Loucy (cell line): ENCODE measurements at regions not wholly inside any gene's neighbourhood (a gene's known extent, or its start where the extent isn't known, plus 50 kb on each side); places are given as distances from the start of the nearest gene placed in this dataset.

Source experiments
- CTCF ChIP-seq: fragments of 200-600 bp; sonication (generic); conservative IDR thresholded peaks from 2 replicates; pipeline ENCODE4 v1.5.1; 2014; ENCODE audit warnings: mild to moderate bottlenecking, antibody characterized with exemption, low read length
- EZH2phosphoT487 ChIP-seq: fragments of 200-600 bp; IDR thresholded peaks from 2 replicates; pipeline ENCODE4 v1.6.1; 2018; ENCODE audit warnings: antibody characterized with exemption, mild to moderate bottlenecking, moderate library complexity, borderline replicate concordance

DNA sequence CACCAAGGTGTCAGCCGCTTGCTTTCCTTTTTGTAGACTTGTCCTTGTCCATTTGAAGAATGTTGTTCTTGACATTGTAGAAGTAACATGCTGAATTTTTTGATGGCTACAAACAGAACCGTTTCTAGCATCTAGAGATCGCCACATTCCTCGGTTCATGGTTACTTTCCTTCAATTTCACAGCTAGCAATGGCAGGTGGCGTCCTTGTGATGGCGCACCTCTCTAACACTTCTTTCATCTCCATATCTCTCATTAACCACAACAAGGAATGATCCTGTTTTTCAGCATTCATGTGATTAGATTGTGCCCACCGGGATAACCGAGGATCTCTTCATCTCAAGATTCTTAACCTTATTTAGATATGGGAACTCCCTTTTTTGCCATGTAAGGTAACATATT is 2129.8 kb downstream of the NCAM2 start:
- TF ChIP-seq CTCF (no peak; the same call in 1 of the 2 replicates), EZH2phosphoT487 (no peak)
